Lower lobe of right lung (tissue), 2 donors: ENCODE measurements at regions not wholly inside any gene's neighbourhood (a gene's known extent, or its start where the extent isn't known, plus 50 kb on each side); places are given as distances from the start of the nearest gene placed in this dataset.

Experiments used
- ATAC-seq, 2 donors: fragments of 200-7000 bp; cut with Tn5 transposase; one replicate each; pipeline ENCODE4 v1.9.1; 2020 to 2022; ENCODE audit warnings: mild to moderate bottlenecking in 2 of 2, moderate library complexity in 2 of 2
- DNase-seq: peaks from one replicate; pipeline ENCODE4 v3.0.0-alpha.2; 2020
- H3K27ac ChIP-seq: fragments of 200-600 bp; one replicate; pipeline ENCODE4 v1.8.0; 2022
- H3K27me3 ChIP-seq: fragments of 200-600 bp; one replicate; pipeline ENCODE4 v1.8.0; 2022; ENCODE audit warnings: low read depth
- H3K36me3 ChIP-seq: fragments of 200-600 bp; one replicate; pipeline ENCODE4 v1.8.0; 2022; ENCODE audit warnings: mild to moderate bottlenecking
- H3K4me1 ChIP-seq: fragments of 200-600 bp; one replicate; pipeline ENCODE4 v1.8.0; 2022
- H3K4me3 ChIP-seq: fragments of 200-600 bp; one replicate; pipeline ENCODE4 v1.8.0; 2022; ENCODE audit warnings: mild to moderate bottlenecking
- H3K9me3 ChIP-seq: fragments of 200-600 bp; one replicate; pipeline ENCODE4 v1.8.0; 2022
- intact Hi-C: fragments of 100-400 bp; cut with DNase I; formaldehyde crosslinking; loops from one replicate; pipeline ENCODE4 v1.11.0; 2022
- TF ChIP-seq, protein P1 (sequence below): fragments of 200-600 bp; IDR thresholded peaks from one replicate; pipeline ENCODE4 v1.8.0; 2022; ENCODE audit warnings: antibody characterized with exemption, mild to moderate bottlenecking
- donor health status: DM: no; HTN: yes; CAD: no; lungs with severe emphysema.

DNA sequence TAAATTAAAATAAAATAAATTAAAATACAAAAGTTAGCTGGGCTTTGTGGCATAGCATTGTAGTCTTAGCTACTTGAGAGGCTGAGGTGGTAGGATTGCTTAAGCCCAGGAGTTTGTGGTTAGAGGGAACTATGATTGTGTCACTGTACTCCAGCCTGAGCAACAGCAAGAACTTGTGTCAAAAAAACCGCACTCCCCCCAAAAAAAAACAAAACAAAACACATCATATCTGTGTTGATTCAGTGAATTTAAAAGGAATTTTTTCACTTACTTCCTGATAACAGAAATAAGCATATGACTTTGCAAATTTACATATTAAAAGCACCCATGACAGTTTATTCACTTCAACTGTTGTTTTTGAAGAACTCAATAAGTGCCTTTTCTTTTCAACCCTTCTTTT, 68.1 kb upstream of the PELI1 start:
- ATAC-seq (peak; percentile 82 to 85), DNase-seq (no peak)
- peaks cover 31% of the 10 kb centered on the region for H3K4me1 ChIP-seq
- intact Hi-C loops: no loop called here
- H3K27ac ChIP-seq: peak overlapping the region; percentile 58
- H3K27me3 ChIP-seq: no peaks in the 10 kb centered on the region
- no peak overlapping the region for H3K4me3 ChIP-seq
- TF ChIP-seq, protein P1, sequence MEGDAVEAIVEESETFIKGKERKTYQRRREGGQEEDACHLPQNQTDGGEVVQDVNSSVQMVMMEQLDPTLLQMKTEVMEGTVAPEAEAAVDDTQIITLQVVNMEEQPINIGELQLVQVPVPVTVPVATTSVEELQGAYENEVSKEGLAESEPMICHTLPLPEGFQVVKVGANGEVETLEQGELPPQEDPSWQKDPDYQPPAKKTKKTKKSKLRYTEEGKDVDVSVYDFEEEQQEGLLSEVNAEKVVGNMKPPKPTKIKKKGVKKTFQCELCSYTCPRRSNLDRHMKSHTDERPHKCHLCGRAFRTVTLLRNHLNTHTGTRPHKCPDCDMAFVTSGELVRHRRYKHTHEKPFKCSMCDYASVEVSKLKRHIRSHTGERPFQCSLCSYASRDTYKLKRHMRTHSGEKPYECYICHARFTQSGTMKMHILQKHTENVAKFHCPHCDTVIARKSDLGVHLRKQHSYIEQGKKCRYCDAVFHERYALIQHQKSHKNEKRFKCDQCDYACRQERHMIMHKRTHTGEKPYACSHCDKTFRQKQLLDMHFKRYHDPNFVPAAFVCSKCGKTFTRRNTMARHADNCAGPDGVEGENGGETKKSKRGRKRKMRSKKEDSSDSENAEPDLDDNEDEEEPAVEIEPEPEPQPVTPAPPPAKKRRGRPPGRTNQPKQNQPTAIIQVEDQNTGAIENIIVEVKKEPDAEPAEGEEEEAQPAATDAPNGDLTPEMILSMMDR: no peak
- H3K36me3 ChIP-seq: no peaks in the 10 kb centered on the region
- H3K9me3 ChIP-seq: no peaks in the 10 kb centered on the region

DNA sequence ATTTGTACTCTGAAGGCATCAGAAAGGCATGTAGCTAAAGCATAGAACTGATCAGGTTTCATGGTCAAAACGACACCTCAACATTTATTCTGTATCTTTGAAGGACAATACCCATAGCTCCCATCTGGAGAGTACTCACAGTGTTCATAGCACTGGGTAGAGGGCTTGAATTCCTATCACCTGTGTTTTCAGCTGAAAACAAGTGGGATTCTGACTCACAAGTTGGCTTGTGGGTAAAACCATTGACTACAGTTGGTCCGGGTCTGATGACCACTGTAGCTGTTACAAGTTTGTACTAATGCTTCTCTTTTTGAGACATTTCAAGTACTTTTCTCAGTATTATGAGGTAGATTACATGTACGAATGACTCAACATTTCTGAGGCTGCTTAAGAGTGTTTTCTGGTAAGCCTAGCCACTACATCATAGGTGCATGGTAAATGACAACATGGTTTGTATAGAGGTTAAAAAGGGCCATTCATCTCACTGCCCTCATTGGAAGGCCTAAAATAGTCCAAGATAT, 68.6 kb upstream of the PELI1 start:
- TF ChIP-seq, protein P1: no peak
- intact Hi-C loops: no loop called here
- no peak for DNase-seq
- H3K4me1 ChIP-seq: peaks cover 31% of the 10 kb centered on the region
- no peaks in the 10 kb centered on the region for H3K9me3 ChIP-seq
- H3K27ac ChIP-seq: peak overlapping the region; percentile 58
- no peaks in the 10 kb centered on the region for H3K36me3 ChIP-seq
- H3K4me3 ChIP-seq: no peak overlapping the region
- peak; percentile 86 to 88 for ATAC-seq
- H3K27me3 ChIP-seq: no peaks in the 10 kb centered on the region

DNA sequence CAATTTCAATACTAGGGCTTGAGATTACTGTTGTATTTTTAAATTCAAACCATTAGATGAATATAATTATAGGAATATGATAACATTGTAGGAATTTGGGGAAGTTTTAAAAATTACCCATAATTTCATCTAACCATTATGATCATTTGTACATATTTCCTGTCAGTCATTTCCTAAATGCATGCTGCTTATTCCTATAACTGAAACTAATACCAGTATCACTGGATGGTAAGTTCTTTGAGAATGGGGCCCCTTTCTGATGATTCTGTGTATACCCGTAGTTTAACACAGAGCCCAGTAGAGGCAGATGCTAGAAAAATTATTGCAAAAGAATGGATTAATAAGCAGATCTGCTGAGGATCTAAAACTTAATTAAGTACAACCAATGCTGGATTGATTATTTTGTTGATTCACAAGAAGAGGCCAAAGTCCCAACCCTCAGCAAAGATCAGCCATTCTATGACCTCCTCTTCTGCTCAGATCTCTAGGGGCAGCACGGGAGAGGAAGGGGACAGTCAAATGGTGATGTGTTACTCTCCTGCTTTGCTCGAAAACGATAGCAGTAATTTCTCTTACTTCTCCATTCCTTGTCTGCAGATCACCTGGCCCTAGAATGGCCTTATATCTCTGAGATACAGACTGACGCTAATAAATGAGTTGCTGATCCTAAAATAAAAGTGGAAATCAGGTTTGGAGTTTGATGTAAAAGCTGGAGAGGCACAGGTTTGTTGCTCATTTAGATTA, 69.5 kb upstream of the PELI1 start:
- H3K4me1 ChIP-seq: peaks cover 31% of the 10 kb centered on the region
- no peak for DNase-seq
- no peak overlapping the region for H3K4me3 ChIP-seq
- intact Hi-C loops: no loop called here
- H3K27ac ChIP-seq: peak overlapping the region; percentile 58
- TF ChIP-seq, protein P1: no peak
- ATAC-seq: no peak
- no peaks in the 10 kb centered on the region for H3K9me3 ChIP-seq
- H3K36me3 ChIP-seq: no peaks in the 10 kb centered on the region
- no peaks in the 10 kb centered on the region for H3K27me3 ChIP-seq

DNA sequence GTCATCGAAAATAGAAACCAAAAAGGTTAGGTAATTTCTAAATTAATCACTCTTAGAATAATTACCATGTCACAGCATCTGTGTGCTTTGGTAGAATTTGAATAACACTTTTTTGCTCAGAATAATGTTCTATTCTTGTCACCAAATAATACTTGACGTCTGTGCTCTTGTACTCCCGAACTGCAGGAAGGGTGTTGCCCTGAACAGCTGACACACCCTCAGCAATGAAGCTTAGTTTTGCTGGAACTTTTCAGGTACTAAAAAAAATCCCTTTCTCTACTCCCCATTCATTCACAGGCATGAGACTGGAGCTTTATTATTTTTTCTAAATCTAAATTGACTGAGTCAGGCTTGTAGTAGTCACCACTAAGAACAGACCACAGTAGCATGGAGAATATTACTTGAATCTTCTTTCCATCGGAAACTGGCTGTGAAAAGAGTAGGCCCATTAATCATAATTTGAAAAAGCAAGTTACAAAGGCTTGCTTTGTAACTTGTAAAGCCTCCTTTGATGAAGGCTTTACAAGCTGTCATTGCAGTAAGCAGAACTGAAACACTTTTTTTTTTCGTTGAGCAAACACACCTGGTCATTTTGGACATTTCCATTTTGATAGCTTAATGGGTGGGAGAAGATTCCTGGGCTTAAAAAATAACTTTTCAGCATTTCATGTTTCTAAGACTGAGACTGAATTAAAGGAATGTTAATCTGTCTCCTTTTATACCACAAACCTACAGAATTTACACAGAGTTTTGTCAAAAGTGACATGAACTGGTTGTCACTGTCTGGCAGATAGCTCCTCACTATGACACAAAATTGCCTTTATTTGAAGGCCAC, 70.3 kb upstream of the PELI1 start:
- Histone ChIP-seq H3K27me3 (no peaks in the 10 kb centered on the region), H3K27ac (peak overlapping the region; percentile 58), H3K4me1 (peaks cover 35% of the 10 kb centered on the region), H3K36me3 (no peaks in the 10 kb centered on the region), H3K4me3 (no peak overlapping the region), H3K9me3 (no peaks in the 10 kb centered on the region)
- intact Hi-C loops: no loop called here
- TF ChIP-seq, protein P1: no peak
- DNase-seq (no peak), ATAC-seq (peak; percentile 70 to 73)

DNA sequence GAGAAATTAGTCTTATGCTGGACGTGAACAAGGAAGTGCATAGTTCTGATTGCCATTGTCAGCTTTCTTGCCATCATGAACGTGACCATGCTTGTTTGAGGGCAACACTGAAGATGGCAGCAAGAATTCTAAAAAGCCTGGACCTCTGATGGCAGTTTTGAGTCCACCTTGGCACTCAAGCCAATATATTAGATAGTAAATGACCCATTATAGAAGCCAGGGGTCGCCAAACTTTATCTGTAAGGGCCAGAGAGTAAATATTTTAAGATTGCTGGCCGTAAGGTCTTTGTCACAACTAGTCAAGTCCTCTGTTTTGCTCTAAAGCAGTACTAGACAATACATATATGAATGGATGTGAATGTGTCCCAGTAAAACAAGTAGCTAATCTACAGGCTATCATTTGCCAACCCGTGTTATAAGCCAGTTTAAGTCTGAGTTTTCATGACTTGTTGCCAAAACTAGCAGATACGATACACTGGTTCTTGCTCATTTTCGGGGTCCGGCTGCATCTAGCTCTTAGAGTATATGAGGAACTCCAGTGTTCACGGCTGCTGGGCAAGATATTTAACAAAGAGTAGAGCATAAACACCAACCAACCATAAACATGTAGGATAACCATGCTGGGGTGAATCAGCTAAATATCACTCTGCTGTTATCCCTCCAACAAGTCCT, 73.1 kb upstream of the PELI1 start:
- ATAC-seq: no peak
- Histone ChIP-seq H3K9me3 (no peaks in the 10 kb centered on the region), H3K27me3 (no peaks in the 10 kb centered on the region), H3K4me1 (peaks cover 42% of the 10 kb centered on the region), H3K4me3 (no peak overlapping the region), H3K27ac (no peak overlapping the region), H3K36me3 (no peaks in the 10 kb centered on the region)
- no peak for DNase-seq
- TF ChIP-seq, protein P1: no peak
- intact Hi-C loops: no loop called here
